Loucy (cell line): ENCODE measurements at regions not wholly inside any gene's neighbourhood (a gene's known extent, or its start where the extent isn't known, plus 50 kb on each side); places are given as distances from the start of the nearest gene placed in this dataset.

Experiments
- H2AFZ ChIP-seq: fragments of 200-600 bp; sonication (generic); 2 replicates; pipeline ENCODE4 v1.6.0; 2016; ENCODE audit warnings: antibody characterized with exemption, mild to moderate bottlenecking, low read length, moderate library complexity
- H3F3A ChIP-seq: fragments of 200-600 bp; 2 replicates; pipeline ENCODE4 v1.6.0; 2016; ENCODE audit warnings: antibody characterized with exemption, low read depth, mild to moderate bottlenecking
- H3K27me3 ChIP-seq: fragments of 200-600 bp; sonication (generic); 2 replicates; pipeline ENCODE4 v1.6.1; 2014; ENCODE audit warnings: low read length, mild to moderate bottlenecking; ENCODE audit not compliant: insufficient read depth, poor library complexity, severe bottlenecking
- H3K36me3 ChIP-seq: fragments of 200-600 bp; sonication (generic); 2 replicates; pipeline ENCODE4 v1.6.1; 2016; ENCODE audit warnings: low read length; ENCODE audit not compliant: insufficient read depth
- H3K4me1 ChIP-seq: fragments of 200-600 bp; sonication (generic); 2 replicates; pipeline ENCODE4 v1.5.1; 2014; ENCODE audit warnings: low read length, mild to moderate bottlenecking; ENCODE audit not compliant: insufficient read depth, poor library complexity, severe bottlenecking
- H3K4me2 ChIP-seq: fragments of 200-600 bp; sonication (generic); 2 replicates; pipeline ENCODE4 v1.6.0; 2014; ENCODE audit warnings: antibody characterized with exemption, low read length, low read depth, mild to moderate bottlenecking; ENCODE audit not compliant: poor library complexity, severe bottlenecking
- H3K4me3 ChIP-seq: fragments of 200-600 bp; sonication (generic); 2 replicates; pipeline ENCODE4 v1.5.1; 2014; ENCODE audit warnings: low read length, mild to moderate bottlenecking, mixed read lengths; ENCODE audit not compliant: poor library complexity, severe bottlenecking
- H3K79me2 ChIP-seq: fragments of 200-600 bp; sonication (generic); 2 replicates; pipeline ENCODE4 v1.6.1; 2014; ENCODE audit warnings: low read length; ENCODE audit not compliant: insufficient read depth
- H3K9ac ChIP-seq: fragments of 200-600 bp; sonication (generic); 2 replicates; pipeline ENCODE4 v1.6.0; 2014; ENCODE audit warnings: mild to moderate bottlenecking, low read depth, low read length, moderate library complexity; ENCODE audit not compliant: poor library complexity, severe bottlenecking
- H3K9me2 ChIP-seq: fragments of 200-600 bp; sonication (generic); replicated peaks from 2 replicates; pipeline ENCODE4 v1.6.1; 2016; ENCODE audit warnings: low read depth, low read length, mixed read lengths
- H3K9me3 ChIP-seq: fragments of 200-600 bp; sonication (generic); 2 replicates; pipeline ENCODE4 v1.6.1; 2014; ENCODE audit warnings: mild to moderate bottlenecking, antibody characterized with exemption, low read length, low read depth; ENCODE audit not compliant: insufficient read depth
- H4K20me1 ChIP-seq: fragments of 200-600 bp; sonication (generic); 2 replicates; pipeline ENCODE4 v1.6.0; 2014; ENCODE audit warnings: antibody characterized with exemption, low read length, mild to moderate bottlenecking; ENCODE audit not compliant: insufficient read depth, poor library complexity, severe bottlenecking
- EZH2phosphoT487 ChIP-seq: fragments of 200-600 bp; IDR thresholded peaks from 2 replicates; pipeline ENCODE4 v1.6.1; 2018; ENCODE audit warnings: antibody characterized with exemption, mild to moderate bottlenecking, moderate library complexity, borderline replicate concordance
- TF ChIP-seq, protein P1 (sequence below): fragments of 200-600 bp; sonication (generic); conservative IDR thresholded peaks from 2 replicates; pipeline ENCODE4 v1.5.1; 2014; ENCODE audit warnings: mild to moderate bottlenecking, antibody characterized with exemption, low read length

- Histone ChIP-seq H3K9me3 (no peaks in the 10 kb centered on the region), H4K20me1 (no peaks in the 10 kb centered on the region), H3K4me1 (no peaks in the 10 kb centered on the region), H3F3A (no peaks in the 10 kb centered on the region), H3K79me2 (no peaks in the 10 kb centered on the region), H3K36me3 (no peaks in the 10 kb centered on the region), H2AFZ (no peak overlapping the region), H3K4me3 (no peak overlapping the region), H3K27me3 (no peaks in the 10 kb centered on the region), H3K9me2 (no peaks in the 10 kb centered on the region), H3K9ac (no peak overlapping the region), H3K4me2 (no peak overlapping the region)
- TF ChIP-seq EZH2phosphoT487: no peak
- TF ChIP-seq, protein P1, sequence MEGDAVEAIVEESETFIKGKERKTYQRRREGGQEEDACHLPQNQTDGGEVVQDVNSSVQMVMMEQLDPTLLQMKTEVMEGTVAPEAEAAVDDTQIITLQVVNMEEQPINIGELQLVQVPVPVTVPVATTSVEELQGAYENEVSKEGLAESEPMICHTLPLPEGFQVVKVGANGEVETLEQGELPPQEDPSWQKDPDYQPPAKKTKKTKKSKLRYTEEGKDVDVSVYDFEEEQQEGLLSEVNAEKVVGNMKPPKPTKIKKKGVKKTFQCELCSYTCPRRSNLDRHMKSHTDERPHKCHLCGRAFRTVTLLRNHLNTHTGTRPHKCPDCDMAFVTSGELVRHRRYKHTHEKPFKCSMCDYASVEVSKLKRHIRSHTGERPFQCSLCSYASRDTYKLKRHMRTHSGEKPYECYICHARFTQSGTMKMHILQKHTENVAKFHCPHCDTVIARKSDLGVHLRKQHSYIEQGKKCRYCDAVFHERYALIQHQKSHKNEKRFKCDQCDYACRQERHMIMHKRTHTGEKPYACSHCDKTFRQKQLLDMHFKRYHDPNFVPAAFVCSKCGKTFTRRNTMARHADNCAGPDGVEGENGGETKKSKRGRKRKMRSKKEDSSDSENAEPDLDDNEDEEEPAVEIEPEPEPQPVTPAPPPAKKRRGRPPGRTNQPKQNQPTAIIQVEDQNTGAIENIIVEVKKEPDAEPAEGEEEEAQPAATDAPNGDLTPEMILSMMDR: no peak
Observed at GRCh38 chr2:14817848-14818247, 185.3 kb downstream of the LRATD1 start.

DNA sequence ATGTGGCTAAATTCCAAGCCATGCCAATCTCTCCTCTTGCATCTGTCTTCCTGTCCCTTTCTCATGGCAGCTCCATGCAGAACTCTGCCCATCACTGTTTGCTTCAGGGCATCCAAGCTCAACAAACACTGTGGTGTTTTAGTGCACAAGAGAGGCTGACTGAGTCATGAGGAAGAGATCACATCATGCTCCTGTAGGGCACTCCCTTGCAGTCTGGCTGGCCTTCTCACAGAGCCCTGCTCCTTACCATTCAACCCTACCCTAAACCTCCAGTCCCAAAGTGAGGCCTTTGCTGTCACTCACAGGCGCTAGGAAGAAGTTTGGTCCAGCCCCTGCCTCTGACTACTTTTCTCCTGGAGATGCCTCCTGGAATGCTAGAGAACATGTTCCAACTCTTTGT, 194.0 kb downstream of the LRATD1 start:
- Histone ChIP-seq H3K4me3 (no peak overlapping the region), H3K4me1 (no peaks in the 10 kb centered on the region), H3K36me3 (no peaks in the 10 kb centered on the region), H3K9ac (no peak overlapping the region), H3K27me3 (no peaks in the 10 kb centered on the region), H3K9me2 (no peaks in the 10 kb centered on the region), H3F3A (no peaks in the 10 kb centered on the region), H2AFZ (no peak overlapping the region), H4K20me1 (no peaks in the 10 kb centered on the region), H3K79me2 (no peaks in the 10 kb centered on the region), H3K9me3 (no peaks in the 10 kb centered on the region), H3K4me2 (no peak overlapping the region)
- TF ChIP-seq, protein P1: no peak

DNA sequence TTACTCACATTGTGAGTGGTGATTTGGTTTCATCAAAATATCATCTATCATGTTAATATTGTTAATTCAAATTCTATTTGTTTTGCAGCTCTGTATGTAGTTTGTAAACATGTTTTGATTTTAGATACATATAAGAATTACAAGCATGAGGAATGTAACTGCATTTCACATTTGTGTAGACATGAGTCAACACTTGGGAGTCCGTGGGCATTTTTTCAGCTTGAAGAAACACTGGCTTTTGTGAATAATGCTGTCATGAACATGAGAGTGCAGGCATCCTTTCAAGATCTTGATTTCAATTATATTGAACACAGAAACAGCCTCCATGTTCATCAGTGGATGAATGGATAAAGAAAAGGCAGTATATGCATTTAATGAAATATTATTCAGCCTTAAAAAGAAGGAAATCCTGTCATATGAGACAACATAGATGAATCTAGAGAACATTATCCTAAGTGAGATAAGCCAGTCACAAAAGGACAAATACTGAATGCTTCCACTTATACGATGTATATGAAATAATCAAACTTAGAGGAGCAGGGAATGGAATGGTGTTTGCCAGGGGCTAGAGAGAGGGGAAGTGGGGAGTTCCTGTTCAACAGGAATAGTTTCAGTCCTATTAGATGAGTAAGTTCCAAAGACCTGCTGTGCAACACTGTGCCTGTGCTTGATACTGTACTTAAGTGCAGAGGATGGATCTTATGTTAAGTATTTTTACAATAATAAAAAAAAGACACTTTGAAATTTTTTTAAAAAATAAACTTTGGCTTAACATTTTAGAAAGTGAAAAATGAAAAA, 194.9 kb downstream of the LRATD1 start:
- Histone ChIP-seq H3K4me3 (no peak overlapping the region), H3K9me2 (no peaks in the 10 kb centered on the region), H3K79me2 (no peaks in the 10 kb centered on the region), H3K27me3 (no peaks in the 10 kb centered on the region), H4K20me1 (no peaks in the 10 kb centered on the region), H3K9ac (no peak overlapping the region), H3K9me3 (no peaks in the 10 kb centered on the region), H3K4me1 (no peaks in the 10 kb centered on the region), H2AFZ (no peak overlapping the region), H3F3A (no peaks in the 10 kb centered on the region), H3K4me2 (no peak overlapping the region), H3K36me3 (no peaks in the 10 kb centered on the region)
- no peak for TF ChIP-seq EZH2phosphoT487
- TF ChIP-seq, protein P1: no peak
